ENCODE measurements at regions not wholly inside any gene's neighbourhood (a gene's known extent, or its start where the extent isn't known, plus 50 kb on each side); places are given as distances from the start of the nearest gene placed in this dataset.

GRCh38 chr3:177517906-177518305 lies 320.6 kb upstream of the TBL1XR1 start:
- DNase-seq, result no peak

GRCh38 chr3:177519588-177519987 lies 322.3 kb upstream of the TBL1XR1 start:
- no peak for DNase-seq

GRCh38 chr3:177521305-177521704 lies 324.0 kb upstream of the TBL1XR1 start:
- DNase-seq, result no peak

- DNase-seq, result no peak
Observed at GRCh38 chr3:177522051-177522450, 324.8 kb upstream of the TBL1XR1 start.

GRCh38 chr3:177523067-177523675 lies 325.9 kb upstream of the TBL1XR1 start:
- DNase-seq, result peak; percentile 58

- no peak for DNase-seq
Observed at GRCh38 chr3:177523872-177524438, 326.7 kb upstream of the TBL1XR1 start.

GRCh38 chr3:177524742-177525141 lies 327.5 kb upstream of the TBL1XR1 start:
- DNase-seq, result no peak

GRCh38 chr3:177525414-177525813 lies 328.1 kb upstream of the TBL1XR1 start:
- DNase-seq, result no peak

- DNase-seq, result peak; percentile 48
Observed at GRCh38 chr3:177525987-177526712, 328.9 kb upstream of the TBL1XR1 start.

- DNase-seq, result no peak
Observed at GRCh38 chr3:177527182-177527581, 329.9 kb upstream of the TBL1XR1 start.

GRCh38 chr3:177528306-177529070 lies 331.2 kb upstream of the TBL1XR1 start:
- DNase-seq, result no peak

- DNase-seq, result no peak
Observed at GRCh38 chr3:177529071-177529550, 331.8 kb upstream of the TBL1XR1 start.

- DNase-seq, result no peak
Observed at GRCh38 chr3:177529716-177530335, 332.5 kb upstream of the TBL1XR1 start.

GRCh38 chr3:177530908-177531307 lies 333.6 kb upstream of the TBL1XR1 start:
- DNase-seq, result no peak

GRCh38 chr3:177536873-177537272 lies 339.6 kb upstream of the TBL1XR1 start:
- DNase-seq, result no peak

- DNase-seq, result no peak
Observed at GRCh38 chr3:177537612-177538011, 340.3 kb upstream of the TBL1XR1 start.

GRCh38 chr3:177538048-177538749 lies 340.9 kb upstream of the TBL1XR1 start:
- DNase-seq, result peak; percentile 29

GRCh38 chr3:177538750-177539730 lies 341.8 kb upstream of the TBL1XR1 start:
- no peak for DNase-seq

- no peak for DNase-seq
Observed at GRCh38 chr3:177541541-177541940, 344.3 kb upstream of the TBL1XR1 start.

GRCh38 chr3:177545964-177546363 lies 348.7 kb upstream of the TBL1XR1 start:
- no peak for DNase-seq
